Astrocyte of the cerebellum (primary cell): ENCODE measurements at regions not wholly inside any gene's neighbourhood (a gene's known extent, or its start where the extent isn't known, plus 50 kb on each side); places are given as distances from the start of the nearest gene placed in this dataset.

ENCODE experiments used
- DNase-seq: peaks from one replicate; pipeline ENCODE4 v3.0.0-alpha.2; 2011; ENCODE audit warnings: low read depth
- H3K4me3 ChIP-seq: 2 replicates; pipeline ENCODE4 v1.5.1; 2011; ENCODE audit warnings: mild to moderate bottlenecking, low read depth, low read length, moderate library complexity
- CTCF ChIP-seq: IDR thresholded peaks from 2 replicates; pipeline ENCODE4 v1.5.1; 2012; ENCODE audit warnings: low read length, low read depth, moderate library complexity, mild to moderate bottlenecking; ENCODE audit errors: missing control alignments
- in situ Hi-C: cut with HindIII; loops from 2 replicates; pipeline ENCODE4 v1.10.0; 2017; ENCODE audit warnings: low sequenced_read_pairs

- H3K4me3 ChIP-seq: no peak overlapping the region
- no peak for DNase-seq
- in situ Hi-C loops: no loop called here
- no peak for TF ChIP-seq CTCF
Measured at GRCh38 chr18:4843771-4844170, 353.3 kb downstream of the AKAIN1 start.

- H3K4me3 ChIP-seq: no peak overlapping the region
- TF ChIP-seq CTCF: no peak
- in situ Hi-C loops: no loop called here
- DNase-seq: no peak
Measured at GRCh38 chr18:4842751-4843150, 354.3 kb downstream of the AKAIN1 start.

- TF ChIP-seq CTCF: no peak
- no peak overlapping the region for H3K4me3 ChIP-seq
- DNase-seq: no peak
- in situ Hi-C loops: no loop called here
Measured at GRCh38 chr18:4842287-4842686, 354.8 kb downstream of the AKAIN1 start.

- no peak for TF ChIP-seq CTCF
- DNase-seq: no peak
- no peak overlapping the region for H3K4me3 ChIP-seq
- in situ Hi-C loops: no loop called here
Measured at GRCh38 chr18:4839639-4840038, 357.4 kb downstream of the AKAIN1 start.

- DNase-seq: no peak
- TF ChIP-seq CTCF: no peak
- in situ Hi-C loops: no loop called here
- H3K4me3 ChIP-seq: no peak overlapping the region
Measured at GRCh38 chr18:4836141-4836540, 360.9 kb downstream of the AKAIN1 start.

- no peak for DNase-seq
- no peak overlapping the region for H3K4me3 ChIP-seq
- no peak for TF ChIP-seq CTCF
- in situ Hi-C loops: no loop called here
Measured at GRCh38 chr18:4831791-4832375, 365.2 kb downstream of the AKAIN1 start.

- in situ Hi-C loops: no loop called here
- H3K4me3 ChIP-seq: no peak overlapping the region
- TF ChIP-seq CTCF: no peak
- DNase-seq: no peak
Measured at GRCh38 chr18:4831127-4831526, 365.9 kb downstream of the AKAIN1 start.
